ENCODE measurements at regions not wholly inside any gene's neighbourhood (a gene's known extent, or its start where the extent isn't known, plus 50 kb on each side); places are given as distances from the start of the nearest gene placed in this dataset.

- Mint-ChIP-seq H3K9me3 (no peaks in the 10 kb centered on the region), H3K36me3 (no peaks in the 10 kb centered on the region), H3K4me3 (peak overlapping the region in 2 of 5 donors; percentile 21 to 30), H3K4me1 (peaks cover 6 to 7% of the 10 kb centered on the region in 2 donors), H3K27me3 (ENCODE audit: low read depth in 3 of 3) (peaks cover 0 to 6% (median 4%) of the 10 kb centered on the region in 3 donors), H3K27ac (no peak overlapping the region)
- DNase-seq: no peak
Observed at GRCh38 chr4:1576961-1577821, 106.9 kb downstream of the FAM53A start.

- Mint-ChIP-seq H3K27ac (no peak overlapping the region), H3K36me3 (no peaks in the 10 kb centered on the region), H3K9me3 (no peaks in the 10 kb centered on the region), H3K27me3 (ENCODE audit: low read depth in 3 of 3) (peaks cover 0 to 8% (median 4%) of the 10 kb centered on the region in 3 donors), H3K4me1 (peaks cover 4% of the 10 kb centered on the region in 2 donors), H3K4me3 (peak overlapping the region in 3 of 5 donors; percentile 21 to 60 (median 42))
- no peak for DNase-seq
Observed at GRCh38 chr4:1576304-1576960, 107.7 kb downstream of the FAM53A start.

DNA sequence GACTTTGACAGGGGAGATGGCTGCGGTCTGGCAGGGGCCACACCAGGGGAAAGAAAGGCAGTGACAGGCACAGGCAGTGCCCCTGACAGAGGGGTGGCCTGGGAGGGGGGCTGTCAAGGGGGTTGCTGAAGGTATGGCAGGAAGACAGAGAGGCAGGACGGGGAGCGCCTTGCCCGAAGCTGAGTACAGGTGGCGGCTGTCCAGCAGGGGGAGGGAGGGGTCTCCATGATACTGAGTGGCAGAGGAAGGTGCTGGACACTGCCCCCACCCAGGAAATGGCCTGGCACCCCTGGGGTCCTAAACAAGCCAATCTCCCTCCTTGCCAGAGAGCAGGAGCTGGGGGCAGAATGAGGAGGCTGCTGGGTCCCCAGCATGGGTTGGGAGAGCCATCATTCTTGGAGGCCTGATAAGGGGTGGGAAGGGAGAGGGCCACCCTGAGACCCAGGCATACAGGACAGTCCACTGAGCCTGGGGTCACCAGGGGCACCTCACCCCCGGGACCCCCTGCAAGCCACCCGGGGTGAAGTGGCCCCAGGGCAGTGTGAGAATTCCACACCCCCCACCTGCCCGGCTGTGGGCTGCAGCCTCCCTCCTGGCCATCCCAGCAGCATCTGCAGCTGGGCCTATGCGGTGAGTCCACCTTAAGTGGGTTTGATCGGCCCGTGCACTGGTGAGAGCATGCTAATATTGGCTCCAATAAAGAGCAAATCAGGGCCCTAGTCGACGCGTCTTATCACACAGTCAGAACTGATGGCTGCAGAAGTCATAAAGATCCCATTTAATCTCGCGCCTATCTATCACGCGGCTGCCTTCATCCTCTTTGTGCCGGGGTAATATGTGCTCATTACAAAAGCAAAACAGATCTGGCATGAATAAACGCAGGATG lies 108.5 kb downstream of the FAM53A start:
- H3K27ac Mint-ChIP-seq: no peak overlapping the region
- no peak for DNase-seq
- no peaks in the 10 kb centered on the region for H3K9me3 Mint-ChIP-seq
- H3K4me1 Mint-ChIP-seq: no peaks in the 10 kb centered on the region
- H3K4me3 Mint-ChIP-seq: peak overlapping the region in 2 of 5 donors; percentile 42 to 60
- peaks cover 0 to 8% (median 4%) of the 10 kb centered on the region in 3 donors for H3K27me3 Mint-ChIP-seq (ENCODE audit: low read depth in 3 of 3)
- H3K36me3 Mint-ChIP-seq: no peaks in the 10 kb centered on the region

DNA sequence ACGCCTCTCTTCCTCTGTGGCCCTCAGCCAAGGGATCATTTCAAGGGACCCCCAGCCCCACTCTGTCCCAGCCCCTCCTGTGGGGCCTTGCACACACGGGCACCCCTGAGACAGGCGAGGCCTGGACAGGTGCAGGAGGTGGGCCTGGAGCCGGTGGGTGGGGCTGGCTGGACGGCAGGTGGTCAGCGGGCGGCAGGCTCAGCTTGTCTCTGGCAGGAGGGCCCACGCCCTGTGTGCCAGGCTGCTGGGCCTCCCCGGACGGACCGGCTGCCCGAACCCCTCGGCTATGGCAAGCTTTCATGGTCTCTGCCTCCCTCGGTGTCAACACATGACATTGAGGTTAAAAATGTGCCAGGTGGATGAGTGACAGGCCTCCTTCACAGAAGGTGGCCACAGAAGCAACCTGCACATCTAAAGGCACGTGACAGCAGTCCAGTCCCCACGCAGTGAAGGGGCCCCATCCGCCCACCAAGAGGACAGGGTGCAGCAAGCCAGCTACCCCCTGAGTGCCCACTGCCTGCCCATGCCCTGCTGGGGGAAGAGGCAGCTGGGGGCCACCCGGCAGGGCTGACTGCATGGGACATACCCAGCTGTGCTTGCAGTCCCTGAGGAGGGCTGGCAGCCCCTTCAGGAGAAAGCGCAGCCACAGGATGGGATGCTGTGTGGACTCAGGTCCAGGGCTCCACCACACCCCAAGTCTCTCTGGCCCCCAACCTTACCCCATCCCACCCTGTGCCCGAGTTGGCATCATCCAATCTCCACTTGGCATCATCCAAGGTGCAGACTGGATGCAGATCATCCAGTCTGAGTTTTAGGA lies 109.3 kb downstream of the FAM53A start:
- no peaks in the 10 kb centered on the region for H3K9me3 Mint-ChIP-seq
- H3K36me3 Mint-ChIP-seq: no peaks in the 10 kb centered on the region
- H3K27me3 Mint-ChIP-seq (ENCODE audit: low read depth in 3 of 3): peaks cover 0 to 8% (median 4%) of the 10 kb centered on the region in 3 donors
- H3K4me3 Mint-ChIP-seq: no peak overlapping the region
- no peak overlapping the region for H3K27ac Mint-ChIP-seq
- no peak for DNase-seq
- no peaks in the 10 kb centered on the region for H3K4me1 Mint-ChIP-seq

- peak overlapping the region in 1 of 6 donors; percentile 50 for H3K27ac Mint-ChIP-seq
- H3K4me1 Mint-ChIP-seq: no peaks in the 10 kb centered on the region
- H3K9me3 Mint-ChIP-seq: no peaks in the 10 kb centered on the region
- peaks cover 0 to 8% (median 1%) of the 10 kb centered on the region in 3 donors for H3K27me3 Mint-ChIP-seq (ENCODE audit: low read depth in 3 of 3)
- H3K4me3 Mint-ChIP-seq: no peak overlapping the region
- H3K36me3 Mint-ChIP-seq: no peaks in the 10 kb centered on the region
- no peak for DNase-seq
Observed at GRCh38 chr4:1573830-1574459, 110.2 kb downstream of the FAM53A start.

GRCh38 chr4:1572964-1573720 lies 111.0 kb downstream of the FAM53A start:
- Mint-ChIP-seq H3K4me1 (no peaks in the 10 kb centered on the region), H3K27me3 (ENCODE audit: low read depth in 3 of 3) (peaks cover 0 to 5% (median 1%) of the 10 kb centered on the region in 3 donors), H3K36me3 (no peaks in the 10 kb centered on the region), H3K4me3 (no peak overlapping the region), H3K9me3 (no peaks in the 10 kb centered on the region), H3K27ac (peak overlapping the region in 4 of 6 donors; percentile 23 to 62 (median 43))
- DNase-seq: no peak

DNA sequence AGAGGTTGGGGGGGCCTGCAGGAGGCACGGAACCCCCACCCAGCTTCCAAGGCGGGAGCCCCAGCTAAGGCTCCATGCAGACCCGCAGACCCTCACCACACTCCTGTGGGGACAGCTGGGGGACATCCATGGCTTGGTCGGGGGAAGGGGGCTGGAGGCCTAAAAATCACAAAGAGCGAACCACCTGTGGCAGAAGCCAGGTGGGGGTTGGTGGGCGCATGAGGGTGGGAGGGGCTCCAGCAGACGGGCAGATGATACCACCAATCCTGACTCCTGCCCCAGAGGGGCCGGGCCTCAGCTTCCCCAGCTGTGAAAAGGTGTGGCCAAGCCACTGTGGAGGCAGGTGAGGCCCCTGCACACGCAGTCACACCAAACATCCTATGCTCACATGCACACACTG lies 111.6 kb downstream of the FAM53A start:
- no peaks in the 10 kb centered on the region for H3K36me3 Mint-ChIP-seq
- H3K27me3 Mint-ChIP-seq (ENCODE audit: low read depth in 3 of 3): peaks cover 0 to 3% (median 1%) of the 10 kb centered on the region in 3 donors
- no peaks in the 10 kb centered on the region for H3K4me1 Mint-ChIP-seq
- no peaks in the 10 kb centered on the region for H3K9me3 Mint-ChIP-seq
- H3K4me3 Mint-ChIP-seq: no peak overlapping the region
- no peak for DNase-seq
- H3K27ac Mint-ChIP-seq: peak overlapping the region in 1 of 6 donors; percentile 62

DNA sequence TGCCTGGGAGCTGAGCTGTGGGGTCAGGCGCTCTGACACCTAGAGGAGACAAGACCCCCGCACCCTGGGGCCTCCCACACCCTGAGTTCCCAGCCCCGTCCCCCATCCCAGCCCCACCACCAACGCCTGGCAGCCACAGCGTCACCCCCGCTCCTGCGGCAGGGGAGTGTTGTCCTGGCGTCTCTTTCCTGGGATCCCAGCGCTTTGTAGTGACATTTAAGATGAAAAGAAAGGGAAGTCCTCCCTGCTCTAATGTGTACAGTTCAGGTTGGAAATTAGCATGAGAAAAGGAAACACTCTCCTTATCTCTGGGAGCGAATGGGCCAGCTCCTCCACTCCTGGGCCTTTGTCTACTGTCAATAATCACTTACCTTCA lies 112.1 kb downstream of the FAM53A start:
- Mint-ChIP-seq H3K27ac (no peak overlapping the region), H3K27me3 (ENCODE audit: low read depth in 3 of 3) (peaks cover 0 to 2% (median 1%) of the 10 kb centered on the region in 3 donors), H3K9me3 (no peaks in the 10 kb centered on the region), H3K4me3 (no peak overlapping the region), H3K36me3 (no peaks in the 10 kb centered on the region), H3K4me1 (no peaks in the 10 kb centered on the region)
- no peak for DNase-seq

DNA sequence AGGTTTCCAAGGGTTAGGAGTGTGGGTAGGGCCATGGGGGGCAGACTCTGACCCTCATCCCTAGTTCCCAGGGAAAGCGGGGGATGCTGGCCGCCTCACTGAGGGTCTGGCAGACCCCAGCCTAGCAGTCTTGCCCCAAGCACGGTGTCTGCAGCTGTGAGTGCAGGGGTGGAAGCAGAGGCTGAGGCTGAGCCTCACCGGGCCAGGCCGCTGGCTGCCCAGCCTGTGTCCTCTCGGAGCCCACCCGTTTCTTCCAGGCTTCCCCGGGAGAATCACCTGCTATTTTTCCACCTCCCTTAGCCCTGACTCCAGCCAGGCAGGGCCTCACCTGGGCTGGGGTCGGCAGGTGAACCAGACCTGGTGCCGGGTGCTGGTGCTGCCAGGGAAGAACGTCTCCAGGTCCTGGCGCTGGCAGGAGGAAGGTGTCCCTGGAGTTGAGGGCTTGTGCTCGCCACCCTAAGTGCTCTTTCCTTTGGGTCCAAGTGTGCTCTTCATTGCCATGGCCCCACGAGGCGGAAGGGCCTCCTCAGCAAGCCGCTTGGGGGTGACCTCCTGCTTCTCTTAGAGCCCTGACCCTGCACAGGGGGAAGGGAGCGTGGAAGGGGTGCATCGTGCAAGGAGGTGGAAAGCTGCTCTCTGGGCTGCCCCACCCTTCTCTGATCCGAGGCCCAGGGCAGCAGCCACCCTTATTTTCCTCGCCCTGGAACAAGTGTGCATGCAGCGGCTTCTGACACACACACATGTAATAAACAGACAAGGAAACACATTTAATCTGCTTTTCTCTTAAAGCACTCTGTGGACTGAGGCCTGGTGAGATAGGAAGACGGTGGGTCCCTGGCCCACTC lies 112.7 kb downstream of the FAM53A start:
- no peaks in the 10 kb centered on the region for H3K36me3 Mint-ChIP-seq

DNA sequence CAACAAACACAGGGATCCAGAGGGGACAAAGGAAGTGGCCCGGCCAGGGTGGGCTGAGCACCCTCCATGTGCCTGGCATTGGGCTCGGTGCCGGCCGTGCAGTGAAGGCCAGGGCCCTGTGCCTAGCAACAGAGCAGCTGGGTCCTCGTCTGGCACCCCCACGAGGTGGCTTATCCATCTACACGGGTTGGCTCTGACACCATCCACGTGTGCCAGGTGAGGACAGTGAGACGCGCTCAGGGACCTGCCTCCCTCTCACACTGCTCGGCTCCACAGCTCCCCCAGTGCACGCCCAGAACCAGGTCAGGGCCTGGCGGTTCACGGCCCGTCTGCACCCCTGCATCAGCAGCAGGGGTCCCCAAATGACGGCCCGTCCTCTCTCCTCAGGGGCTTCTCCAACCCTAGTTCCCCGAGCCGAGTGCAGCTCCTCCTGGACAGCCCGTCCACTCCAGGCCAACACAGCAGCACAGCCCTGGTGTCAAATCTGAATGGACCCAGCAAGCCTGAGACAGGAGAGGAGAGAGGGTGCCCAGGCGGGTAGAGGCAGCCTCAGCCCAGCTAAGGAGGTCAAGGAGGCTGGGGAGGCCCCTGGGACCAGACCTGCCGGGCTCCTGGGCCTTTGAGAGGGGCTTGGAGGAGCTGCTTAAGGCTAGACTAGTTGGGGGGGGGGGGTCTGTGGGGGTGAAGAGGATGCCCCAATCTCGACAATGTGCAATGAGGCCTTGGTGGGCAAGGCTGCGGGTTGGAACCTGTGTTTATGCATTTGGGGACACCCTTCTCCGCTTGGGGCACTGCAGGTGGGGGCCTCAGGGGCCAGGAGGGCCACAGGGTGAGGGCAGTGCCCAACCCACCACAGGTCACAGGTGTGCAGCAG lies 113.6 kb downstream of the FAM53A start:
- H3K9me3 Mint-ChIP-seq: no peaks in the 10 kb centered on the region
- DNase-seq: no peak

More for the DNA sequence above, 112.7 kb downstream of the FAM53A start:
- no peak for DNase-seq
- no peaks in the 10 kb centered on the region for H3K4me1 Mint-ChIP-seq
- H3K4me3 Mint-ChIP-seq: no peak overlapping the region
- peaks cover 0 to 2% (median 1%) of the 10 kb centered on the region in 3 donors for H3K27me3 Mint-ChIP-seq (ENCODE audit: low read depth in 3 of 3)
- H3K27ac Mint-ChIP-seq: no peak overlapping the region
- H3K9me3 Mint-ChIP-seq: no peaks in the 10 kb centered on the region

More for the DNA sequence above, 113.6 kb downstream of the FAM53A start:
- H3K36me3 Mint-ChIP-seq: no peaks in the 10 kb centered on the region
- H3K4me1 Mint-ChIP-seq: peaks cover 0 to 3% of the 10 kb centered on the region in 2 donors
- no peak overlapping the region for H3K27ac Mint-ChIP-seq
- no peak overlapping the region for H3K4me3 Mint-ChIP-seq
- peaks cover 0 to 3% (median 2%) of the 10 kb centered on the region in 3 donors for H3K27me3 Mint-ChIP-seq (ENCODE audit: low read depth in 3 of 3)
